GM12878 (cell line): ENCODE measurements at regions not wholly inside any gene's neighbourhood (a gene's known extent, or its start where the extent isn't known, plus 50 kb on each side); places are given as distances from the start of the nearest gene placed in this dataset.

Source experiments
- ATAC-seq: fragments of 200-7000 bp; cut with Tn5 transposase; 3 replicates; pipeline ENCODE4 v1.9.1; 2020; ENCODE audit warnings: mild to moderate bottlenecking, moderate library complexity
- BruUV-seq: library from RNA; stranded (reverse); fragments of 400-500 nt; replicated peaks from 2 replicates; lab custom pipeline; 2021; lab: Mats Ljungman, UMichigan
- CTCF ChIA-PET: fragments of 300-600 bp; sonication (Branson Sonifier 250); formaldehyde crosslinking; extraction: SDS; loops from one replicate; lab custom pipeline; 2021; ENCODE audit warnings: inconsistent platforms; lab: Yijun Ruan, JAX
- POLR2A ChIA-PET: fragments of 350-600 bp; formaldehyde crosslinking; extraction: SDS; loops from one replicate; lab custom pipeline; 2021; ENCODE audit warnings: inconsistent platforms; lab: Charles Lee
- RAD21 ChIA-PET: fragments of 300-600 bp; sonication (Branson Sonifier 250); formaldehyde crosslinking; loops from one replicate; lab custom pipeline; 2023; ENCODE audit warnings: antibody characterized with exemption; ENCODE audit not compliant: unreplicated experiment; lab: Charles Lee
- SMC1A ChIA-PET: fragments of 300-600 bp; sonication (Branson Sonifier 250); formaldehyde crosslinking; loops from one replicate; lab custom pipeline; 2023; ENCODE audit not compliant: unreplicated experiment, uncharacterized antibody; lab: Charles Lee
- DNase-seq: peaks from one replicate; pipeline ENCODE4 v3.0.0-alpha.2; 2011; ENCODE audit warnings: low read depth, low spot score
- FAIRE-seq: peaks from 3 replicates; lab custom pipeline; 2011; peaks lifted over from hg19 to GRCh38; lab: Jason Lieb, UNC
- H2AFZ ChIP-seq: 2 replicates; pipeline ENCODE4 v1.6.0; 2011; ENCODE audit warnings: low read depth, low read length, control low read depth; ENCODE audit not compliant: control insufficient read depth
- H3K27ac ChIP-seq: 2 replicates; pipeline ENCODE4 v1.5.1; 2011; ENCODE audit warnings: control low read depth; ENCODE audit not compliant: control insufficient read depth, insufficient read depth
- H3K27me3 ChIP-seq, 2 experiments: replicated peaks in 1 of 2; 2 replicates each; pipeline versions ENCODE4 v1.6.0 to v1.6.1; 2011; ENCODE audit warnings: low read length in 1 of 2; ENCODE audit not compliant: control insufficient read depth in 2 of 2, insufficient read depth in 2 of 2
- H3K36me3 ChIP-seq, 2 experiments: 2 replicates each; pipeline ENCODE4 v1.5.1; 2011; ENCODE audit warnings: low read length in 1 of 2; ENCODE audit not compliant: control insufficient read depth in 2 of 2, insufficient read depth in 2 of 2
- H3K4me1 ChIP-seq: 2 replicates; pipeline ENCODE4 v1.6.1; 2011; ENCODE audit warnings: mild to moderate bottlenecking, low read length, moderate library complexity, mixed read lengths; ENCODE audit not compliant: control insufficient read depth, insufficient read depth
- H3K4me2 ChIP-seq: 2 replicates; pipeline ENCODE4 v1.6.0; 2011; ENCODE audit warnings: control low read depth; ENCODE audit not compliant: control insufficient read depth, insufficient read depth
- H3K4me3 ChIP-seq: fragments of 200-600 bp; sonication (generic); 2 replicates; pipeline ENCODE4 v1.5.1; 2016
- H3K79me2 ChIP-seq: 2 replicates; pipeline ENCODE4 v1.6.0; 2011; ENCODE audit warnings: low read length; ENCODE audit not compliant: control insufficient read depth, insufficient read depth
- H3K9ac ChIP-seq: 2 replicates; pipeline ENCODE4 v1.8.0; 2011; ENCODE audit warnings: low read length, control low read depth, mixed read lengths; ENCODE audit not compliant: control insufficient read depth, insufficient read depth
- H3K9me3 ChIP-seq: replicated peaks from 3 replicates; pipeline ENCODE4 v1.5.1; 2011; ENCODE audit warnings: mild to moderate bottlenecking, low read length; ENCODE audit not compliant: control insufficient read depth, insufficient read depth
- H4K20me1 ChIP-seq: 2 replicates; pipeline ENCODE4 v1.6.0; 2011; ENCODE audit not compliant: control insufficient read depth, insufficient read depth
- BCL11A ChIP-seq: IDR thresholded peaks from 2 replicates; pipeline ENCODE4 v1.6.1; 2011; ENCODE audit warnings: low read depth, low read length
- BHLHE40 ChIP-seq, 2 experiments: fragments of 450-650 bp in 1 of 2; IDR thresholded peaks; 2 replicates each; pipeline ENCODE4 v1.6.1; 2011 to 2017; ENCODE audit warnings: low read depth in 2 of 2, borderline replicate concordance in 1 of 2, improper control_type of control experiment in 1 of 2, low read length in 1 of 2, mild to moderate bottlenecking in 1 of 2
- E2F4 ChIP-seq: IDR thresholded peaks from 2 replicates; pipeline ENCODE4 v1.6.1; 2012; ENCODE audit warnings: low read depth, low read length, improper control_type of control experiment
- EZH2 ChIP-seq: IDR thresholded peaks from 2 replicates; pipeline ENCODE4 v1.6.1; 2012; ENCODE audit warnings: low read depth, mild to moderate bottlenecking, control low read depth, inconsistent platforms, low read length, borderline replicate concordance; ENCODE audit not compliant: control insufficient read depth
- GATAD2B ChIP-seq: fragments of 450-650 bp; conservative IDR thresholded peaks from 2 replicates; pipeline ENCODE4 v1.6.1; 2017; ENCODE audit warnings: low read depth, mild to moderate bottlenecking, moderate library complexity
- JUNB ChIP-seq: IDR thresholded peaks from 2 replicates; pipeline ENCODE4 v1.6.1; 2016; ENCODE audit warnings: antibody characterized with exemption, mild to moderate bottlenecking
- MTA3 ChIP-seq: IDR thresholded peaks from 2 replicates; pipeline ENCODE4 v1.6.1; 2012; ENCODE audit warnings: low read length, inconsistent platforms, borderline replicate concordance
- PAX5 ChIP-seq: IDR thresholded peaks from 2 replicates; pipeline ENCODE4 v1.6.1; 2011; ENCODE audit warnings: low read depth, low read length, borderline replicate concordance
- PML ChIP-seq: IDR thresholded peaks from 2 replicates; pipeline ENCODE4 v1.6.1; 2012; ENCODE audit warnings: low read length, inconsistent platforms
- POU2F2 ChIP-seq: IDR thresholded peaks from 3 replicates; pipeline ENCODE4 v1.6.1; 2011; ENCODE audit warnings: low read depth, mild to moderate bottlenecking, low read length, borderline replicate concordance
- SMAD1 ChIP-seq: fragments of 450-650 bp; IDR thresholded peaks from 2 replicates; pipeline ENCODE4 v1.6.1; 2018; ENCODE audit warnings: mild to moderate bottlenecking, low read depth; ENCODE audit not compliant: partially characterized antibody
- SUZ12 ChIP-seq: fragments of 200-600 bp; sonication (generic); IDR thresholded peaks from one replicate; pipeline ENCODE4 v1.6.1; 2018; ENCODE audit warnings: antibody characterized with exemption, mild to moderate bottlenecking; ENCODE audit not compliant: unreplicated experiment
- ZBED1 ChIP-seq: IDR thresholded peaks from 2 replicates; pipeline ENCODE4 v1.6.1; 2016; ENCODE audit warnings: borderline replicate concordance
- WGBS: methylation state at CpG from one replicate; pipeline ENCODE4 v1.1.6; 2016; ENCODE audit warnings: low lambda C conversion rate; ENCODE audit not compliant: insufficient replicate concordance, insufficient coverage; ENCODE audit errors: missing lambda C conversion rate; 5-methylcytosine and 5-hydroxymethylcytosine counted together
- in situ Hi-C: fragments of 300-500 bp; cut with MboI; formaldehyde crosslinking; loops from 9 replicates; pipeline ENCODE4 v1.14.3; 2018; ENCODE audit warnings: mixed read lengths
- intact Hi-C: fragments of 100-400 bp; cut with micrococcal nuclease; formaldehyde crosslinking; loops from one replicate; pipeline ENCODE4 v1.14.2; 2022; ENCODE audit not compliant: unreplicated experiment
- TF ChIP-seq, protein P1 (sequence below): IDR thresholded peaks from 2 replicates; pipeline ENCODE4 v1.6.1; 2011; ENCODE audit warnings: borderline replicate concordance, low read depth, mild to moderate bottlenecking, moderate library complexity, low read length; ENCODE audit not compliant: insufficient read depth, poor library complexity, severe bottlenecking
- TF ChIP-seq, protein P2 (sequence below): fragments of 150-350 bp; IDR thresholded peaks from 2 replicates; pipeline ENCODE4 v1.6.1; 2016; ENCODE audit warnings: low read depth, low read length
- TF ChIP-seq, protein P3 (sequence below): IDR thresholded peaks from 2 replicates; pipeline ENCODE4 v1.6.1; 2011; ENCODE audit warnings: mild to moderate bottlenecking, low read depth, low read length, moderate library complexity; ENCODE audit not compliant: insufficient replicate concordance

DNA sequence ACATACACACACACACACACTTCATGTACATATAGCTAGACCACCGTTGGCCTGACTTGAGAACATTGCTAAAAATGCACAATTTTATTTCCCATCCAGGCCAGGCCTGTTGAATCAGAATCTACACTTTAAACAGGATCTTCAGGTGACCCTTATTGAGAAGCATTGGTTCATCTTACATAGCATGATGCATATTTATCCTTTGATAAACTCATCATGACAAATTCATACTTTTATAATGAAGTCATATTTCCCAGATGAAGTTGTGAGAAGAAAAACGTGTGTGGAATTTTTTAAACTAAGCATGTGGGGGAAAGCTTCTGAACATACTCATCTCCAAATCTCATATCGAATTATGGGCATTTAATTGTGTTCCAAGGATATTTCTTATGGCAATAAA lies 877.7 kb downstream of the MRPL39 start (continued):
- TF ChIP-seq, protein P1, sequence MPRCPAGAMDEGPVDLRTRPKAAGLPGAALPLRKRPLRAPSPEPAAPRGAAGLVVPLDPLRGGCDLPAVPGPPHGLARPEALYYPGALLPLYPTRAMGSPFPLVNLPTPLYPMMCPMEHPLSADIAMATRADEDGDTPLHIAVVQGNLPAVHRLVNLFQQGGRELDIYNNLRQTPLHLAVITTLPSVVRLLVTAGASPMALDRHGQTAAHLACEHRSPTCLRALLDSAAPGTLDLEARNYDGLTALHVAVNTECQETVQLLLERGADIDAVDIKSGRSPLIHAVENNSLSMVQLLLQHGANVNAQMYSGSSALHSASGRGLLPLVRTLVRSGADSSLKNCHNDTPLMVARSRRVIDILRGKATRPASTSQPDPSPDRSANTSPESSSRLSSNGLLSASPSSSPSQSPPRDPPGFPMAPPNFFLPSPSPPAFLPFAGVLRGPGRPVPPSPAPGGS, result no peak

DNA sequence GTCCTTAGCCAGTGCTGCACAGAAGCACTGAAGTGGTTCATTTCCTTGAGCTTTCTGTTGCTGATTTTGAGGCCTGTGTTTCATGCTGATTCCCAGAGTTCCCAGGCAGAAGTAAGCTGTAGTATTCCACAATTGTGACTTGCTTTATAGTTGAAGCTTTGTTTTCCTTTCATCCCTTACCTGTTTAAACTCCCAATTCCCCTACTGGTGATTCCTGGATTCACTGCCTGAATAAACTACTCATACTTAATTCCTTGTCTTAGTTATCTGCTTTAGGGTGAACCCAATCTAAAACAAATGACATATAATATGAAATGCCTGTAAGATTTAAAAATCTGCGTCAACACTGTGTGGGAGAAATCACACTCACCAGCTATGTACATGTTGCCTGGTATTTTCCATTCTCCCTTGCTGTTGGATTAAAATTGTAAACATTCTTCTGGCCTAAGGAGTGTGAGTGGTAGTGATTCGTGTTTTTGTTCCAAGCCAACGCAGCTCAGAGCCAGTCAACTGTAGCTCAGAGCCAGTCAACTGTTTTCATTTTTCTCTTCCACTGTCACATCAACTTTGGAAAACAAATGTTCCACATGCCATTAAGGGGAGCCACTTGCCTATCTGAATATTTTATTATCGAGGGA lies 879.4 kb downstream of the MRPL39 start:
- SMC1A ChIA-PET, result no interaction called here
- no peak overlapping the region for H3K4me2 ChIP-seq
- TF ChIP-seq MTA3 (no peak), PML (no peak), SMAD1 (no peak), BHLHE40 (IDR thresholded peaks at IDR 0.05; ENCODE audit: borderline replicate concordance in 1 of 2, low read depth in 2 of 2, low read length in 1 of 2) (no peak), GATAD2B (no peak), ZBED1 (no peak), SUZ12 (no peak), E2F4 (no peak), BCL11A (no peak), PAX5 (no peak), EZH2 (no peak), JUNB (no peak), POU2F2 (no peak)
- TF ChIP-seq, protein P2, sequence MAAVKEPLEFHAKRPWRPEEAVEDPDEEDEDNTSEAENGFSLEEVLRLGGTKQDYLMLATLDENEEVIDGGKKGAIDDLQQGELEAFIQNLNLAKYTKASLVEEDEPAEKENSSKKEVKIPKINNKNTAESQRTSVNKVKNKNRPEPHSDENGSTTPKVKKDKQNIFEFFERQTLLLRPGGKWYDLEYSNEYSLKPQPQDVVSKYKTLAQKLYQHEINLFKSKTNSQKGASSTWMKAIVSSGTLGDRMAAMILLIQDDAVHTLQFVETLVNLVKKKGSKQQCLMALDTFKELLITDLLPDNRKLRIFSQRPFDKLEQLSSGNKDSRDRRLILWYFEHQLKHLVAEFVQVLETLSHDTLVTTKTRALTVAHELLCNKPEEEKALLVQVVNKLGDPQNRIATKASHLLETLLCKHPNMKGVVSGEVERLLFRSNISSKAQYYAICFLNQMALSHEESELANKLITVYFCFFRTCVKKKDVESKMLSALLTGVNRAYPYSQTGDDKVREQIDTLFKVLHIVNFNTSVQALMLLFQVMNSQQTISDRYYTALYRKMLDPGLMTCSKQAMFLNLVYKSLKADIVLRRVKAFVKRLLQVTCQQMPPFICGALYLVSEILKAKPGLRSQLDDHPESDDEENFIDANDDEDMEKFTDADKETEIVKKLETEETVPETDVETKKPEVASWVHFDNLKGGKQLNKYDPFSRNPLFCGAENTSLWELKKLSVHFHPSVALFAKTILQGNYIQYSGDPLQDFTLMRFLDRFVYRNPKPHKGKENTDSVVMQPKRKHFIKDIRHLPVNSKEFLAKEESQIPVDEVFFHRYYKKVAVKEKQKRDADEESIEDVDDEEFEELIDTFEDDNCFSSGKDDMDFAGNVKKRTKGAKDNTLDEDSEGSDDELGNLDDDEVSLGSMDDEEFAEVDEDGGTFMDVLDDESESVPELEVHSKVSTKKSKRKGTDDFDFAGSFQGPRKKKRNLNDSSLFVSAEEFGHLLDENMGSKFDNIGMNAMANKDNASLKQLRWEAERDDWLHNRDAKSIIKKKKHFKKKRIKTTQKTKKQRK, result no peak
- TF ChIP-seq, protein P3, sequence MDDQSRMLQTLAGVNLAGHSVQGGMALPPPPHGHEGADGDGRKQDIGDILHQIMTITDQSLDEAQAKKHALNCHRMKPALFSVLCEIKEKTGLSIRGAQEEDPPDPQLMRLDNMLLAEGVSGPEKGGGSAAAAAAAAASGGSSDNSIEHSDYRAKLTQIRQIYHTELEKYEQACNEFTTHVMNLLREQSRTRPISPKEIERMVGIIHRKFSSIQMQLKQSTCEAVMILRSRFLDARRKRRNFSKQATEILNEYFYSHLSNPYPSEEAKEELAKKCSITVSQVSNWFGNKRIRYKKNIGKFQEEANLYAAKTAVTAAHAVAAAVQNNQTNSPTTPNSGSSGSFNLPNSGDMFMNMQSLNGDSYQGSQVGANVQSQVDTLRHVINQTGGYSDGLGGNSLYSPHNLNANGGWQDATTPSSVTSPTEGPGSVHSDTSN, result no peak

More for the DNA sequence above, 879.4 kb downstream of the MRPL39 start:
- no peak overlapping the region for H3K4me3 ChIP-seq
- 36% methylated on average over 4 of the region's 4 CpGs for WGBS
- intact Hi-C loops, result no loop called here
- ChIA-PET CTCF (no interaction called here), POLR2A (no interaction called here), RAD21 (no interaction called here)
- H4K20me1 ChIP-seq, result no peaks in the 10 kb centered on the region
- ATAC-seq (no peak), DNase-seq (no peak), FAIRE-seq (no peak)
- H3K4me1 ChIP-seq, result no peaks in the 10 kb centered on the region
- BruUV-seq, result no TSS peak
- in situ Hi-C loops, result no loop called here
- H3K9me3 ChIP-seq, result no peaks in the 10 kb centered on the region
- no peaks in the 10 kb centered on the region for H3K36me3 ChIP-seq
- H3K79me2 ChIP-seq, result no peaks in the 10 kb centered on the region
- no peaks in the 10 kb centered on the region for H3K27me3 ChIP-seq
- no peak overlapping the region for H2AFZ ChIP-seq
- H3K9ac ChIP-seq, result no peak overlapping the region
- H3K27ac ChIP-seq, result no peak overlapping the region
